GM18861 (cell line): ENCODE measurements at regions not wholly inside any gene's neighbourhood (a gene's known extent, or its start where the extent isn't known, plus 50 kb on each side); places are given as distances from the start of the nearest gene placed in this dataset.
"Not testable (repeated sequence)": the region's sequence is repeated elsewhere in the genome, so short reads cannot be mapped to it uniquely, and the experiment has no call there.

Source experiments
- ATAC-seq: cut with Tn5 transposase; IDR thresholded peaks from one replicate; pipeline ENCODE4 v1.9.1; 2021; ENCODE audit not compliant: unreplicated experiment

DNA sequence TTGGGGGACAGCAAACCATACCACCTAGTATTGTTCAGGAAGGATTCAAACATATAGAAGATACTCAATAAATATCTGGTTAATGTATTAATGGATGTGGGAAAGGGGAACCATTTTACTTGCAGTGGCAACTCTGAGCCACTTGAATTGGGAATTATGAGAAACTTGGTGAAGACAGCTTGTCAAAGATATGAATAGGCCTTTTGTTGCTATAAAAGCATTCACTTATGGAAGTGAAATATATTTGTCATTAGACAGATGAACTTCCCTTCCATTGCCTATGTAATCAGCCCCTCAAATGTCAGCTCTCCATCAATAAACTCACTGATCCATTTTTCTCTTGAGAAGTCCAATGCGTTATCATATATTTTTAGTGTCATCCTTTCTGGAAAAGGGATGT, 56.1 kb downstream of the GPR85 start:
- no peak for ATAC-seq

DNA sequence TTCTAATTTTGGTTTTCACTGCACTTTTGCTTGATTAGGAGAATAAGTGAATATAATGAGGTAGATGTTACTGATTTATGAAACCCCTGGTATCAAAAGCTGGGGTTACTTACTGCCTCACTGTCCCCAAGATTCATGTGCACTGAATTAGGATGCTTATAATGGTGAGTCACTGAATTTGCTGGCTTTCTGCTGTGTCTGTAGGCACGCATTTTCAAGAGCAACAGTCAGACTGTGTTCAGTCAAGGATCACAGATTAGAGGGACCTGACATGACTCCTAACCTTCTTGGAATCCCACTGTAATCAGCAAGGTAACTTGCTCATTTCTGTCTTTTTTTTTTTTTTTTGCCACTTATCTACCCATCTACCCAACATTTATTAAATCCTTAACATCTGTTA, 59.7 kb downstream of the GPR85 start:
- no peak for ATAC-seq

DNA sequence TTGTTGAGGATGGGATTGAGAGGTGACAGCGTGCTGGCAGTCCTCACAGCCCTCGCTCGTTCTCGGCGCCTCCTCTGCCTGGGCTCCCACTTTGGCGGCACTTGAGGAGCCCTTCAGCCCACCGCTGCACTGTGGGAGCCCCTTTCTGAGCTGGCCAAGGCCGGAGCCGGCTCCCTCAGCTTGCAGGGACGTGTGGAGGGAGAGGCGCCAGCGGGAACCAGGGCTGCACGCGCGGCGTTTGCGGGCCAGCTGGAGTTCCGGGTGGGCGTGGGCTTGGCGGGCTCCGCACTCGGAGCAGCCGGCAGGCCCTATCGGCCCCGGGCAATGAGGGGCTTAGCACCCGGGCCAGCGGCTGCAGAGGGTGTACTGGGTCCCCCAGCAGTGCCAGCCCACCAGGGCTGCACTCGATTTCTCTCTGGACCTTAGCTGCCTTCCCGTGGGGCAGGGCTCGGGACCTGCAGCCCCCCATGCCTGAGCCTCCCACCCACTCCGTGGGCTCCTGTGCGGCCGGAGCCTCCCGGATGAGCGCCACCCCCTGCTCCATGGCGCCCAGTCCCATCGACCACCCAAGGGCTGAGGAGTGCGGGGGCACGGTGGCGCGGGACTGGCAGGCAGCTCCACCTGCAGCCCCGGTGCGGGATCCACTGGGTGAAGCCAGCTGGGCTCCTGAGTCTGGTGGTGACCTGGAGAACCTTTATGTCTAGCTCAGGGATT, 69.3 kb downstream of the GPR85 start:
- ATAC-seq, result not testable (repeated sequence)

DNA sequence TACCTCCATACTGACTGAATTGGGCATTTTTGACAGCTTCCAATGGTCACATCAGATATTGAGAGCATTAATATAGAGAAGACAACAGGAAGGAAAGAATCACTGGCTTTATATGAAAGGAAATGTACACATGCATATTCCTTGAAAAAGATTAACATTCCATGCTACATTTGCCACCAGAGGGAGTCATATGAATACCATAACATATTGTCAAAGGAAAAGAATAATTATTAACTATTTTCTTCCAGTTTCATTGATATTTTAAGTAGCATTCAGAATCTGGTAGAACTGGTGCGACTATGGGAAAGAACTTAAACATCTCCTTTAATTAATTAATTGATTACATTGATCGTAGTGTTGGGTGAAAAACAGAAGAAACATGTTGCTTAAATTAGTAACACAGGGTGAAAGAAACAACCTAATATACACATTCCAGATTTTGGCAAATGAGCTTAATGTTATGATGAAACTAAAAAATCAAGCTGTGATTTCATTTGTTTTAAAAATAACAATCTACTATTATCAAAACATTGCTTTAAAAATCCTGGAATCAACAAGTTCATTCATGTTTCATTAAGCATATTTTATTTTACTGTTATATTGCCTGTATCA, 71.5 kb downstream of the GPR85 start:
- no peak for ATAC-seq

DNA sequence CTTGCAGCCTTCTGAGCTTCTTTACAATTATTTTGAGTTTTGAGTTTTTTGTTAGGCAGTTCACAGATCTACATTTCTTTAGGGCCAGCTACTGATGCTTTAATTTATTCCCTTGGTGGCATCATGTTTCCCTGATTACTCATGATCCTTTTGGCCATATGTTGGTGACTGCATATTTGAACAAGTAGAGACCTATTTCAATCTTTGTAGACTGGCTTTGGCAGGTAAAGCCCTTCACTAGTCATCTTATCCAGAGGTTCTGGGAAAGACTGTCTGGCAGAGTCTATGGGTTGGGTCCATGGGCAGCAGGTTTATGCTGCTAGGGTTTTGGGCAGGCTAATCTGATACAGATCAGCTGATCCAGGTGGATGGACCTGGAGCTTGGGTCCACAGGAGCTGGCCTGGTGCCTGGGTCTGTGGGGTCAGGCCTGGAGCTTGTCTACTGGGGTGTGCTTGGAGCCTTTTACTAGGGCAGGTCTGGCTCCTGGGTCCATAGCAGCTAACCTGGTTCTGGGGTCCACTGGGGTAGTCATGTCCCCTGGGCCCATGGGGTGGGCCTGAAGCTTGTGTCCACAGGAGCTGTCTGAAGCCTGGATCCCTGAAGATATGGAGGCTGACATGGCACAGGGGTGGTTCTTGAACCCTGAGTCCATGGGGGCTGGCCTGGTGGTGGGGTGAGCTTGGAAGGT, 72.7 kb downstream of the GPR85 start:
- ATAC-seq, result no peak

DNA sequence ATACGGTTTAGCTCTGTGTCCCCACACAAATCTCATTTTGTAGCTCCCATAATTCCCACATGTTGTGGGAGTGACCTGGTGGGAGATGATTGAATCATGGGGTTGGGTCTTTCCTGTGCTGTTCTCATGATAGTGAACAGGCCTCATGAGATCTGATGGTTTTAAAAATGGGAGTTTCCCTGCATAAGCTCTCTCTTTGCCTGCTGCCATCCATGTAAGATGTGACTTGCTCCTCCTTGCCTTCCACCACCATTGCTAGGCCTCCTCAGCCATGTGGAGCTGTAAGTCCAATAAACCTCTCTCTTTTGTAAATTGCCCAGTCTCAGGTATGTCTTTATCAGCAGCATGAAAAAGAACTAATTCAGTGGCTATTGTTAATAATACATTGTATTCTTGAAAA, 73.8 kb downstream of the GPR85 start:
- ATAC-seq, result not testable (repeated sequence)

DNA sequence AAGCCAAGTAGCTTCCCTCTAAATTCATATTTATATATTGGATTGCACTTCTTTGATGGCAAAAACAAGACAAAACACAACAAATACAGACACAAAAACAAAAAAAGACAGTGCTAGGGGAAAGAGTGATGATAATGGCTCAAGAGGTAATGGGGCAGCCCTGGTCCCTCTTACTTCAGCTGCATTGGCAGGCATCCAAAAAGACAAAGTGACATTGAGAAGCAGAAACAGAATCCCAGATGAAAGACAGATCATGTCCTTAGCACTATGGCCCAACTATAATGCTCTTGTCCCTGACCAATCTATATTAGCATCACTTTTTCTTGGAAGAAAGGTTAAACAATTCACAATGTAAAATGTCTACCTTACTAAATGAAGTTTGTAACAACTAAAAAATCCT, 76.2 kb downstream of the GPR85 start:
- no peak for ATAC-seq

DNA sequence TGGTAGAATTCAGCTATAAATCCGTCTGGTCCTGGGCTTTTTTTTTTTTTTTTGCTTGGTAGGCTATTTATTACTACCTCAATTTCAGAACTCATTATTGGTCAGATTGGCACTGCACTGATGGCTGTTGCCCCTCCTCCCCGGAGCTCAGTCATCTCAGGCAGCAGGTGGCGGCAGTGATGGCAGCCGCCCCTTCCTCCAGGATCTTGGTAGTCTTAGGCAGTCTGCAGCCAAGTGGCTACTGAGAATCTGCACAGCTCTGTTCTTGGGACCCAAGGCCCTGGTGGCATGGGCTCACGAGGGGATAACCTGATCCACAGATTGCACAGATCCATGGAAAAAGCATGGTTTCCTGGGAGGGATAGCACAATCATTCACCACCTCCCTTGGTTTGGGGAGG, 77.9 kb downstream of the GPR85 start:
- ATAC-seq, result no peak

DNA sequence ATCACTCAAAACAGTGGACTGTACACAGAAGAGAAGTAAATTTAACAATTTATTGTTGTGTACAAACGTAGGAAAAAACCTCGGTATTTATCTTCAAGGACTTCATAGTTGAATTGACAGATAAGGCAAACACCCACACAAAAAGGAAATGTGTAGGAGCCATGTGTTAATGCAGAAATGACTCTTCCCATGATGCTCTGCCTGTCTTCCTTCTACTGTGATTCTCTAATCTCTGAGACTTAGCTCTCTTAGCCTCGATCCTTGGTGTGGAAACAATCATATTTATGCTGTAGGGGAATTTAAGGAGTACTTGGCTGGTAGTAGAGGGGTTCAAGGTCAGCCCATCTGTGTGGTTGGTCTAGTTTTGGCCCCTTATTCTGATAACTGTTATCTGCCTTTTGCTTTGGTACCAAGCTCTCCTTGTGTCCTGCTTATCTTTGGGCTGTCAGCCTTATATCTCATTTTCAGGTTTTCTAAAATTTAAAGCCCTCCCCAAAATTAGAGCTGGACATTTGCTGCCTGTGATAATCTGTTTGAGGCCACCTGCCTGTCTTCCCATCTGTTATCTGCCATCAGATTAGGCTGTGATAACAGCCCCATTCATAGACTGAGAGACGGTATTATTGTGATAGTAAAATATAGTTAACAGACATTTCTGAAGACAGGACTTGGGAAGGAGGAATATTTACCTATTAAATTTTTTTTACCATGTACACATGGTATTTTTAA, 81.7 kb downstream of the GPR85 start:
- ATAC-seq, result no peak

DNA sequence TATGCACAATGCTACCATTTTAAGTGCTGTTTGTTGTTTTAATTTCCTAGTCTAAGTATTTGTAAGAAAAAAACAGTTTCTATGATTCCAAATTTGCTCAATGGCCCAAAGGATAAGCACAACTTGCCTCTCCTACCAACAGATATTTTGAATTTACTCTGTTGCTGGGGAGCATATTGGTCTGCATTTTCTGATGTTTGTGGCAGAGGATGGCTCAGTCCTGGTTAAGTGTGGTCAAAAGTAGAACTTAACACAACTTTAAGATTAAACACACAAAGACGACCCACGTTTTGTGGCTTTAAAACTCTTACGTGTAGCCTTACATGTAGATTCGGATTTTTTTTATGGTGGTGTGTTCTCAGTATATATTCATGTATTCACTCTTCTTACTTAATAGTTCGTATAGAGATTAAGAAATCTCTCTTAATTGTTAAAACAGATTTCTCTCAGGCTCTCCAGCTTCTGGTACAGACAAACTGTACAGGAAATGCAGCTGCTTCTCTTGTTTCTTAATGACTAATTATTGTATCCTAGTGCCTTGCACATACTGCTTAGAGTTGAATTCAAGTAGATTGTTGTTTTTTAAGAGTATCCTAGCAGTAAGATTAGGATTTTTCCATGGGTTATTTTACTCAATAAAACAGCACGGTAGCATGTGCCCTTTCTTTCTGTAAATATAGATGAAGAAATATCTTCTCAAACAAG, 86.2 kb downstream of the GPR85 start:
- ATAC-seq, result no peak

DNA sequence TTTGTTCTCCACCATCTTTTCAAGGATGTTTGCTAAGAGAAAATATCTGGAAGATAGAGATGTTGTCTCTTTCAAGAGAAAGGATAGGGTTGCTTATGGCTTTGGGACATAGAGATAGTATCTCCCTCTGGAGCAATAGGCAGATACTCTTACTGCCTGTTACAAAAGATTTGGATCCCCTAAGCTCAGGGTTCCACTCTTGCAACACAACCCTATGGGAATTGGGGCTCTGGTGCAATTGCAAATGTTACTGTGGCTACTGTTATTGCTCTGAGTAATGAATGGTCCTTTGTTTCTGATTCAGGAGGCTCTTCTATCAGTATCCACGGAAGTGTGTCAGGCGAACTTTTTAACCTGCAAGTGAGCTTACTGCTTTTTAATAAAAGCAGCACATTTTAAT, 88.8 kb downstream of the GPR85 start:
- no peak for ATAC-seq

DNA sequence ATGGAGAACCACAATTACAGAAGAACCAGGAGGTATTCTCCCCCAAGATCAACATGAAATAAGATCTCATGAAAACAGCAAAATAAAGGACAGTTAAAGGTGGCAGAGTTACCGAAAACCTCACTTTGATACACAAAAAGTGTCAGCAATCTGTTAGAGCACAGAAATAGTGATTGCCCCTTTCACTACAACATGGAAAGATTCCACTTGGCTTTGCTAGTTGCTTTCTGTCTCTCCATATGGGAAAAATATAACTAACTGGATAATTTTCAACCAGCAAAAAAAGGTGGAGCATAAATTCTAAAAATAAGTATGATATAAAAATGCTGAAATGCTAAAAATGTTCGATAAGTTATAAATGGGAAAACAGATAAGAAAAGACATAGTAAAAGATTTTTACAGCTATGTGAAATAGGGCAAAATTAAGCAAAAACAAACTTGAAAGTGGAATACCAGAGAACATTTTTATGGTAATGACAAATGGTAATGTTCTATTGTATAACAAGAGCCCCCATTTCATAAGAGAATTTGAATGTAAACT, 90.2 kb downstream of the GPR85 start:
- no peak for ATAC-seq

DNA sequence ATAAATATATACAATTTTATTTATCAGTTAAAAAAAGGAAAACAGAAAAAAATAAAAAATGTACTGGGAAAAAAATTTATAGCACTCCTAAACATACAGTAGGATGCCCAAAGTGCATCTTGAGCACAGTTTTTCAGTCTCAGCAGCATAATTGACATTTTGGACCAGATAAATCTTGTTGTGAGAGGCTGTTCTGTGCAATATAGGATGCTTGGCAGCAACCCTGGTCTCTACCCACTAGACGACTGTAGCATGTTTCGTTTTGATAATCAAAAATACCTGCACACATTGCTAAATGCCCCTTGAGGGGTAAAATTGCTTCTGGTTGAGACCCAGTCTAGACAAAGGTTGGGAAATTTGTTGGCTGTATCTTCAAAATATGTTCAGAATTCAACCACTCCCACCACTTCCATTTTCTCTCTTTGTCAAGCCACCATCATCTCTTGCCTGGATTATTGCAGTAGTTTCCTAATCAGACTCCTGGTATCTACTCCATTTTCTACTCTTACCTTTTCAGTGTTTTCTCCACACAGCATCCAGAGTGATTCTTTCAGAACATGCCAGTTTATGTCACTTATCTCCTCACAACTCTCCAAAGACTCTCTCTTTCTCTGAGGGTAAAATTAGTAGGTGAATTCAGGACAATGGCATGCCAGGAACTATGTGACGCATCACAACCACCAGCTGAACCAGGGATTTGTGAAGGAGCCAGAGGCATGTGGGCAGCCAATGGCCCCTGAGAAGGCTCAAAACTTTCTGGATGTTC, 91.4 kb downstream of the GPR85 start:
- ATAC-seq, result no peak

DNA sequence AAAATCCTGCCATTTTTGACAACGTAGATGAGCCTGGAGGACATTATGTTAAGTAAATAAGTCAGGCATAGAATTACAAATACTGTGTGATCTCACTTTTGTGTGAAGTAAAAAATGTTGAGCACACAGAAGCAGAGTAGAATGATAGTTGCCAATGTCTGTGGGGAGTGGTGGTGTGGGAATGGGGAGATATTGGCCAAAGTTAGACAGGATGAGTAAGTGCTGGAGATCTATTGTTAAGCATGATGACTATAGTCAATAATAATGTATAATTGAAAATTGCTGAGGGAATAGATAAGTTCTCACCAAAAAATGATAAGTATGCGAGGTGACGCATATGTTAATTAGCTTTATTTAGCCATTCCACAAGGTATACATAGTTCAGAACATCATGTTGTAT, 92.0 kb downstream of the GPR85 start:
- ATAC-seq, result no peak

DNA sequence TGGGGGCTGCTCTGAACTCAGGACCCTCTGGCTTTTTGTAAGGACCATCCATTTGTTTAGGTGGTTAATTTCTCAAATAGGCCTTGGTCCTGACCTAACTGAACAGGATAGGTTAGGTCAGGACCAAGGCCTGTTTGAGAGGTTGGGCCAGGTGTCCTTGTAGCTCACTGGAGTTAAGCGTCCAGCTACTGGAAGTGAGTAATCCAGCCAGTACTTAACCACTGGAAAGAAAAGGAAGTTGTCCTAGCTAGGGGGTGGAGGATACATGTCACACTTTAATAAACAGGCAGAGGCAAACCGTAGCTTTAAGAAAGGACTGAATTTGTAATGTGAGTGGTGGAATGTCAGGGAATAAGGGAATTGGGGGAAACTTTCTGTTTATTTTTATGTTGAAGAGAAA, 96.0 kb downstream of the GPR85 start:
- ATAC-seq, result no peak

DNA sequence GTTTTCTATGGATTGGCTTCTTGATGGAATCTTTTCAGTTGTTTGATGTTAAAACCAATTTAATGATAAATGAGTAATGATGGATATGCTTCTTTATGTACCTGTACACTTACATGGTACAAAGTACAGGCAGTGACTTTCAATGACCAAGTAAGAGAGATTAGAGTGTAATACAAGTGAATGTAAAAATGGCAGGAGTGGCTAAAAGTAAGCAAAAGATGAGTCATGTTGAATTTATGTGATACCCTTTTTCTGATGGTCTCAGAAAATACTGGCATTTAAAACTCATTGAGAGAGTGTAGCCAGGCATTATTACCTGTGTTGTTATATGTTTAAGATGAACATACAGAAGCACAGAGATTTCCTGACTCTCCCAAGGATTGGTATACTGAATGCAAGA, 97.1 kb downstream of the GPR85 start:
- ATAC-seq, result no peak

DNA sequence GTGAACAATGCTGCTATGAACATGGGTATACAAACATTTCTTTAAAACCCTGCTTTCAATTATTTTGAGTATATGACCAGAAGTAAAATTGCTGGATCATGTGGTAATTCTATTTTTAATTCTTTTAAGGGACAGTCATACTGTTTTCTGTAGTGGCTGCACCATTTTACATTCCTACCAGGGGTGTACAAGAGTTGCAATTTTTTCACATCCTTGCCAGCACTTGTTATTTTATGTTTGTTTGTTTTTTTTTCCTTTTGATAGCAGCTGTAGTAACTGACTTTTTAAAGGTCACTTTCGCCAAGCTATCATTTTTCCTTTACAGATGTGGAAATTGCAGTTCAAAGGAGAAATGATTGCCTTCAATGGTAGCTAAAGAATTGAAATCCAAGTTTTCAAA, 99.5 kb downstream of the GPR85 start:
- no peak for ATAC-seq

DNA sequence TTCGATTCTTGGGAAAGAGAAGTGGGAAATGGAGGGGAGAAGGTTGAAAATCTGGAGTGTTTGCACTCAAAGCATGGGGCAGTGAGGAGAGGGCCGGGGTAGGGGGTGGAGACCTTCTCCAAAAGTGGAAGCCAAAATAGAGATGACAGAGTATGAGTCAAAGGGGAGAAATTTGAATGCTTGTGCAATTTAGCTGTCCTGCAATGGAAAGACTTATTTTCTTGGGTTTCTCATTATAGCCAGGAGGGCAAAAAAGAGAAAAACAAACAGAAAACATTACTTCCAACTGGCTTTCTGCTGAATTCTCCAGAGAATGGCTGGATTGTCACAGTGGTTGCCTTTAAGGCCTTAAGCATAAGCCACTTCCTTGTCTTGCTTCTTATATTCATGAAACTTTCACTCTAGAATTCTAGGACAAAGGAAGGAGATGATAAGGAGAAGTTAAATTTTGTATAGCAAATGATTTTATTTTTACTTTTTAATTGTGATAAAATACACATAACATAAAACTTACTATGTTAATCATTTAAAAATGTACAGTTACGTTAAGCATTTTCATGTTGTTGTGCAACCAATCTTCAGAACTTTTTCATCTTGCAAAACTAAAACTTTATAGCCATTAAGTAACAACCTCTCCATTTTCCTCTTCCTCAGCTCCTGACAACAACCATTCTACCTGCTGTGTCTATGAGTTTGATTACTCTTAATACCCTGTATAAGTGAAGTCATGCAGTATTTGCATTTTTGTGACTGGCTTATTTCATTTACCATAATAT, 100.2 kb downstream of the GPR85 start:
- no peak for ATAC-seq

DNA sequence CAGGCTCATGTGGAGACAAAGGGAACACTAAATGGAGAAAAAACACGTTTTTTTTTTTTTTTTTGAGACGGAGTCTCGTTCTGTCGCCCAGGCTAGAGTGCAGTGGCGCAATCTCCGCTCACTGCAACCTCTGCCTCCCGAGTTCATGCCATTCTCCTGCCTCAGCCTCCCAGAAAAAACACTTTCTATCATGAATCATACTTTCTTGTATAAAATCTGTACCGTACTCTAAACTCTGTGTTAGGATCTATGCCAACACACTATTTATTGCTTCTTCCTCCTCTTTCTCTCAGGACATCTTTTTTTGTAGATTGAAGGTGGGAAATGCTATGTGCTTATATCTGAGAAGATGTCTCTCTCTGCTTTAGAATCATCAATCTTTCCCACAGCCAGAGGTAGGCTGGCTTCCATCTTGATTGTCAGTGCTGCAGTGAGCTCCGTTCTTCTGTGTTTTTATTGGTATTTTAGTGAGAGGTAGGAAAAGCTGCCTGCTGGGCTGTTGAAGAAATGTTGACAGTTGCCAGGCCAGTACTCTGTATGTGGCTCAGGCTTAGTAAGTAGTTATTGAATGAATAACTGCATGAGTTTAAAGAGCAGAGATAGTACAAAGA, 101.1 kb downstream of the GPR85 start:
- no peak for ATAC-seq
